GM23338 (cell line): ENCODE measurements at regions not wholly inside any gene's neighbourhood (a gene's known extent, or its start where the extent isn't known, plus 50 kb on each side); places are given as distances from the start of the nearest gene placed in this dataset.

Source experiments
- CREB1 ChIP-seq: fragments of 250-450 bp; sonication (Bioruptor Pico); IDR thresholded peaks from 2 replicates; pipeline ENCODE4 v1.5.0; 2020; ENCODE audit warnings: low read depth, mild to moderate bottlenecking, moderate library complexity
- CTCF ChIP-seq, 2 experiments: fragments of 200-600 bp in 1 of 2; sonication (generic) in 1 of 2; conservative IDR thresholded peaks; 2 replicates each; pipeline versions ENCODE4 v1.5.1 to v1.6.1; 2016 to 2017; ENCODE audit warnings: antibody characterized with exemption in 2 of 2, low read depth in 2 of 2, mild to moderate bottlenecking in 2 of 2, moderate library complexity in 1 of 2
- EZH2 ChIP-seq: fragments of 200-600 bp; sonication (generic); IDR thresholded peaks from one replicate; pipeline ENCODE4 v1.8.0; 2017; ENCODE audit warnings: antibody characterized with exemption, mild to moderate bottlenecking, low read depth; ENCODE audit not compliant: unreplicated experiment
- EZH2phosphoT487 ChIP-seq: fragments of 200-600 bp; sonication (generic); IDR thresholded peaks from one replicate; pipeline ENCODE4 v1.8.1; 2018; ENCODE audit warnings: antibody characterized with exemption; ENCODE audit not compliant: unreplicated experiment
- POLR2AphosphoS5 ChIP-seq: IDR thresholded peaks from 2 replicates; pipeline ENCODE4 v1.6.1; 2016; ENCODE audit warnings: antibody characterized with exemption, low read depth
- REST ChIP-seq: IDR thresholded peaks from one replicate; pipeline ENCODE4 v1.6.1; 2018; ENCODE audit warnings: antibody characterized with exemption; ENCODE audit not compliant: unreplicated experiment
- ZNF331 ChIP-seq: fragments of 250-450 bp; sonication (Bioruptor Pico); IDR thresholded peaks from 2 replicates; pipeline ENCODE4 v1.5.0; 2020; ENCODE audit warnings: low read depth, mild to moderate bottlenecking, moderate library complexity

- TF ChIP-seq EZH2 (no peak), CTCF (conservative IDR thresholded peaks at IDR 0.05; ENCODE audit: low read depth in 2 of 2) (no peak), CREB1 (no peak), REST (no peak), ZNF331 (no peak), EZH2phosphoT487 (no peak), POLR2AphosphoS5 (no peak)
Observed at GRCh38 chr2:58480141-58480540, 239.0 kb upstream of the FANCL start.
